ENCODE measurements at regions not wholly inside any gene's neighbourhood (a gene's known extent, or its start where the extent isn't known, plus 50 kb on each side); places are given as distances from the start of the nearest gene placed in this dataset.

DNA sequence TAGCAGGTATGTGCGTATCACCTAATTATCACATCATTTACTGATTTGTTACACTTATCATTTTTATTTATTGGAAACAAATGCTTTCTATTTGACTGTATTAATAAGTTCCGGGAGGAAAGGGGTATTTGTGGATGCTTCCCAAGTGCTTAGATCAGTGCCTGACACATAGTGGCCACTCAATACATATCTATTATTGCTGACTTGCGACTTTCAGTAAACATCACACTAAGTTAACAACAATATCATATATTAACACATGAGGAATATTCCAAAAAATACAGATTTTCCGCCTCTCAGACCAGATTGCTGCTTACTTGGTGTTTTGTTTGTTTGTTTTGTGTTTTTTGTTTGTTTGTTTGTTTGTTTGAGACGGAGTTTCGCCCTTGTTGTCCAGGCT, 52.6 kb upstream of the ZFP42 start:
- H3K4me3 ChIP-seq, result no peak overlapping the region
- H3K27ac ChIP-seq, result no peak overlapping the region
- H3K27me3 ChIP-seq, result no peaks in the 10 kb centered on the region
- no peak for DNase-seq
- H3K4me1 ChIP-seq, result no peaks in the 10 kb centered on the region
- H3K9me3 ChIP-seq (replicated peaks), result no peaks in the 10 kb centered on the region
- no peaks in the 10 kb centered on the region for H3K36me3 ChIP-seq

DNA sequence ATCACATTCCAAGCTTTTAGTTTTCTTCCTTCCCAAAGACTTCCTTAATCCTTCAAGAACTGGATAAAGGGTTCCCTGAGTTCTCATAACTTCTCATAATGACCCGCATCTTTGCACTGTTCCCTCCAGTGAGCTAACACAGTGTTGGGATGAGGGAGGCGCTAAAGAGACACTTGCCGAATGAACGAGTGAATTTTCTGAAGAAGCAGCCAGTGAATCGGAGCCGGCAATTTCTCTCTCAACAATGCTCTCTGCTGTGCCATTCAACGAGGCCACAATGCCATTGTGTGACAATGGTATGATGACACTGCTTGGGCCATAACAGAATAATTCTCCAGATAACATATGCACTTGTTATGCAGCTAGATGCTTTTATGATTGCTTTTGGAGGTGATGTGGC, 51.4 kb upstream of the ZFP42 start:
- no peak for DNase-seq
- Histone ChIP-seq H3K9me3 (replicated peaks) (no peaks in the 10 kb centered on the region), H3K36me3 (no peaks in the 10 kb centered on the region), H3K4me3 (no peak overlapping the region), H3K27ac (no peak overlapping the region), H3K27me3 (no peaks in the 10 kb centered on the region), H3K4me1 (no peaks in the 10 kb centered on the region)
